ENCODE measurements at regions not wholly inside any gene's neighbourhood (a gene's known extent, or its start where the extent isn't known, plus 50 kb on each side); places are given as distances from the start of the nearest gene placed in this dataset.

DNA sequence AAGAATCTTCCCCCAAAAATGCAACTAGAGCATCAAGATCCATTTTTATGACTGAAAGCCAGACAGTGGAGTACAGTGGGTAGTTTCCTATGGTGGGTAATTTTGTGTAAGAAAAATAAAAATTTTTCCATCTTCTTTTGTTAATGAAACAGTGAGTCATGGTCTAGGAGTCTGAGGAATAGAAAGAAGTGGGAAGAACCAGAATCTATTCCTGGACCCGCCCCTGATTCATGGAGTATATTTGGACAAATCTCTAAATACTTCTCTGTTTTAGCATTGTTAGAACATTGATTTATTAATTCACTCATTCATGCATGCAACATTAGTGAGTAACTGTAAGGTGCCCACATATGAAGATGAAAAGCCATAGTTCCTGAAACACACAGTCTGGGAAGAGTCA, 304.5 kb upstream of the GPR149 start:
- intact Hi-C loops (cut with DNase I) = no loop called here
- ATAC-seq (no peak), DNase-seq (no peak)

DNA sequence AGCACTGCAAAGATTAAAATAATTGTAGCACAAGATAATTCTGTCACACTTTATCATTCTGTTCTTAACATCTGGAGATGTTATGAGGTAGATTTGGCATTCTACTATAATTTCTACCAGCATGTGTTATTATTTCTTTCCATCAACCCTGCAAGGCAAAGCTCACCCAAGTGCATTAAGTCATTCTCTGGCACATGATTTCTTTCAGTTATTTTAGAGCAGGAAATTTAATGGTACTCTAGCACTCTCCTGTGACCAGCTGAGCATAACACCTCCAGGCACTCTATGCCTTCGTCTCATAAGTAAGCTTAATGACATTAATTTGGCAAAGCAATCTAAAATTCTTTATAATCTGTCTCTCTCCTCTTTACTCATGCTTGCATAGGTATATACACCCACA, 300.2 kb upstream of the GPR149 start:
- DNase-seq (no peak), ATAC-seq (no peak)
- intact Hi-C loops (cut with DNase I) = no loop called here

DNA sequence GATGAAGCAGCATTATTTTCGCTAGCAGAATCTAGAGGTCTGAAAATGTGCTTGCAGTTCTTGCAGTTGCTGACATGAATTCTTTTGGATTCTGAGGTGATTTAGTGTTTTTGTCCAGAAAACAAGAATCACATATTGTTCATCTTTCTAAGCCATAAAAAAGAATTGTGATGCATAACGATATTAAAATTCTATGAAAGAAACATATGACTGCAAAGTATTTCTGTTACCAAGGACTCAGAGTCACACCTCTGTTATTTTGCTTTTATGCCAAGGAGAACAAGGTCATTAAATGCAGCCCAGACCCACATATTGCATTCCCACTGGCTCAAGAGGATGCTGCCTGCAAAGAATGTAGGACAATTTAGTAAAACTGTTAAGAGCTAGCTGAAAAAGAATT, 299.8 kb upstream of the GPR149 start:
- no peak for DNase-seq

DNA sequence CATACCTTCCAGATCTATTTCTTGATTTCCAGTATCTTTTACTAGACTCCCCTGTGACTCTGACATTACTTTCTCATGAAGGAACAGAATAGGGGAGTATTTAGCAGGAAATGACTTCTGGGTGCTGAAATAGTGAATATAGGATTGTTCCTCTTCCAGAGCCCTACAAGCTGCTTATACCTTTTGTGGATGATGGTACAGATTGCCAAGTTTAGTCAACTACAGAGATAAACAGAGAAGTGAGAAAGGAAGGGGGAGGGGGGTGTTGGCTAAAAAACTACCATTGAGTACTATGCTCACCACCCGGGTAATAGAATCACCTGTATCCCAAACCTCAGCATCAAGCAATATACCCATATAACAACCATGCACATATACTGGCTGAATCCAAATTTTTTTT, 298.3 kb upstream of the GPR149 start:
- intact Hi-C loops (cut with DNase I) = no loop called here
- no peak for DNase-seq
- no peak for ATAC-seq

More for the DNA sequence above, 299.8 kb upstream of the GPR149 start:
- intact Hi-C loops (cut with DNase I) = no loop called here
- no peak for ATAC-seq

DNA sequence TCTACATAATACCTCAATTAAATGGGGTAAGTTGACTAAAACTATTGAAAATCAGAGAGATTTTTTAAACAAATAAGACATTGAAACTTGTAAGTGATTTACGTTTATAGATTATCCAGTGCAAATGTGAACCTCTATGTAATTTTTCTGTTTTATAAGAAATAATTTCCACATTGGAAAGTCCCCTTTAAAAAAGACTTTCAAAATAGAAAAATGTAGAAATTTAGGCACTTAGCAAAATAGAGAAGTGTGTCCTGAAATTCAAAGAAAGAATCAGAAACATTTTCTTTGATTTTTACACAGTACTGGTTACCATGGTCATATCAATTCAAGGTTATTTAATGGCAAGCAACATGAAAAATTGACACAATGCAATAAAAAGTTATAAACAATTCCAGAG, 290.9 kb upstream of the GPR149 start:
- ATAC-seq = no peak
- DNase-seq = no peak
- intact Hi-C loops (cut with DNase I) = no loop called here

DNA sequence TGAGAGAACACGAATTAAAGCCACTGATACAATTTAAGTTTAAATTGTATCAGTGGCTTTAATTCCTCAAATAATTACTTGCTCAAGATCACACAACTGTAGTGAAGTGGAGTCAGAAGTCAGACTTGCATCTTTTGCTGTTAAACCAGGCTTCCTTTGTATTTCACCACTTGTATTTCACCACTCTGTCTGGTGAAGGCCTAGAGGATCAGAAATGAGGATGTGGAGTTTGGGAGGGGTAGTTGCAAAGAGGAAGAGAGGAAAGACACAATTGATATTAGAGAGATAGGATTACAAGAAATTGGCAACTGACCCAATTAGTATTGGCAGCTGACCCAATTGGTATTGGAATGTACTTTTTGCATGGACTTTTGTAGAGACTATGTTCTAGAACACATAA, 288.1 kb upstream of the GPR149 start:
- intact Hi-C loops (cut with DNase I) = no loop called here
- ATAC-seq (no peak), DNase-seq (no peak)

DNA sequence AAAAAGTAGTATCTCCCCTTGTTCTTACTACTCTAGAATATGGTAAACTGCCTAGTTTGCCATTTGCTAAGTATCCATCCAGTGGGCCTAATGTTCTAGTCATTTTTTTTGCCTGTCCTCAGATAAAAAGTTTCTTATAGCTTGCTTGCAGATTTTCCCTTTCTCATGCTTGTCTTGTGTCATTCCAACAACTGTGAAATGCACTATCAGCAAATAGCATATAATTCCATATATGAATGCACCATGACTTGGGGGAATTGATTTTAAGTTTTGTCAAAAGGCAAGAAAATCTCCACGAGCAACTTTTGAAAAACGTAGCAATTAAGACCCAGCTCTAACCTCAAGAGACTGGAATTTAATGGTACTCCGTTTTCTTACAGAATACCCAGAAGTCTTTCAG, 286.2 kb upstream of the GPR149 start:
- DNase-seq = no peak

DNA sequence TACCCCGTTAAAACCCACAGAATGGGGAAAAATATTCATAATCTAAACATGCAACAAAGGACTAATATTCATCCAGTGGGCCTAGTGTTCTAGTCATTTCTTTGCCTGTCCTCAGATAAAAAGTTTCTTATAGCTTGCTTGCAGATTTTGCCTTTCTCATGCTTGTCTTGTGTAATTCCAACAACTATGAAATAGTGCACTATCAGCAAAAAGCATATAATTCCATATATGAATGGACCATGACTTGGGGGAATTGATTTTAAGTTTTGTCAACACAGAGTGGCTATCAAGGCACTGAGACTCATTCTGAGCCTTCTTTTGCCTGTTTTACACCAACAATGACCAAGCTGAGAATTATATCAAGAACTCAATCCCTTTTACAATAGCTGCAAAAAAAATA, 278.6 kb upstream of the GPR149 start:
- intact Hi-C loops (cut with DNase I) = no loop called here
- ATAC-seq = no peak
- DNase-seq = no peak

More for the DNA sequence above, 286.2 kb upstream of the GPR149 start:
- ATAC-seq = no peak
- intact Hi-C loops (cut with DNase I) = no loop called here

DNA sequence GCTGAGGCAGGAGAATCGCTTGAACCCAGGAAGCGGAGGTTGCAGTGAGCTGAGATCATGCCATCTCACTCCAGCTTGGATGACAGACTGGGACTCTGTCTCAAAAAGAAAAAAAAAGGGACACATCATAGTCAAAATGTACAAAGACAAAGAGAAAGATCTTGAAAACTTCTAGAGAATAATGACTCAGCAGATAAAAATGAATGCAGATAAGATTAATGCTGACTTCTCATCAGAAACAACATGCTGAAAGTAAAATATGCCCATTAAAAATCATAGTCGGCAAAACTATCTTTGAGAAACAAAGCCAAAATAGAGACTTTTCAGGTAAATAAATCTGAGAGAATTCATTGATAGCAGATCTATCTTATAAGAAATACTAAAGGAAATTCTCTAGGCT, 271.1 kb upstream of the GPR149 start:
- intact Hi-C loops (cut with DNase I) = no loop called here
- no peak for DNase-seq

DNA sequence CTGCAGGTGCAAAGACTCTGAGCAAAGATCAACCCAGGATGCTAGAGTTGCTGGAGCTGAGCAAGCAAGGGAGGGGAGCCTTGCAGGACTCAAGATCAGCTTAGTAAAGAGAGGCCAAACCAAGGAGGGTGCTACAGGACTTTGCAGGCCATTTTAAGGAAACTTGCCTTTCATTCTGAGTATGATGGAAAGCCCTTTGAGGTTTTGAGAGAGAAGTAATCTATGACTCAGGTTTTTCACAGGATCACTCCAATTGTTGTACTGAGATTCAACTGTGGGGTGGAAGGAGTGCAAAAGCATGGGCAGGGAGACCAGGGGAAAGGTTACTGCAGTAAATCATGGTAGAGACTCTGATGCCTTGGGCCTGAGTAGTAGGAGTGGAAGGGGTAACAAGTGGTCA, 260.4 kb upstream of the GPR149 start:
- intact Hi-C loops (cut with DNase I) = no loop called here
- DNase-seq (no peak), ATAC-seq (no peak)

More for the DNA sequence above, 271.1 kb upstream of the GPR149 start:
- ATAC-seq = no peak

DNA sequence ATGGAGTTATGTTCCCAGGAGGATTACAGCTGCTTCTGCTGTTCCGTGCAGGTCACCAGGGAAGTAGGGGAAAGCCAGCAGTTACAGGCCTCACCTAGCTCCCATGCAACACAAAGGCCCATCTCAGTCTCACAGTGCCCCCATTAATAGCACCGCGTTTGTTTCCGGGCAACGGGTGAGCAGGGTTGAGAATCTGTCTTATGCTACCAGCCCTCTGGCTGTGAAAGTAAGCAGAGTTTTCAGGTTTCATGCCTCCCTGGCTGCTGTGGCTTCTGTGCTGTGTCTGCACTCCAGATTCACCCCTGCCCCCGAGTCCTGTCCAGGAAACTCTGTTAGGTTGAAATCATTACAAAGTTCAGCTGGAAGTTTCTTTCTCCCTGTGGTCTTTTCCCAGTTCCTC, 254.4 kb upstream of the GPR149 start:
- intact Hi-C loops (cut with DNase I) = no loop called here
- no peak for DNase-seq
- ATAC-seq = peak in 1 of 2 donors; percentile 59

DNA sequence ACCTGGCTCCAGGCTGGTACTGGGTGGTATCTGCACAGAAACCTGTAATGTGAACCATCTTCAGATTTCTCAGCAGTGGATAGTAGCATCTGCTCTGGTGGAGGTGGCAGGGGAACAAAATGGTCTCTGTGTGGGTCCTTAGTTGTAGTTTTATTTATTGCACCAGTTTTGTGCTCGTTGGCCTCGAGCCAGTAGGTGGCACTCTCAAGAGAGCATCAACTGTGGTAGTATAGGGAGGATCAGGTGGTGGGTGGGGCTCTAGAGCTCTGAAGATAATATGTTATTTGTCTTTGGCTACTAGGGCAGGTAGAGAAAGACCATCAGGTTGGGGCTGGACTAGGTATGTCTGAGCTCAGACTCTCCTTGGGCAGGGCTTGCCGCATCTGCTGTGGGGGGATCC, 254.0 kb upstream of the GPR149 start:
- ATAC-seq = no peak
- intact Hi-C loops (cut with DNase I) = no loop called here
- DNase-seq = no peak

DNA sequence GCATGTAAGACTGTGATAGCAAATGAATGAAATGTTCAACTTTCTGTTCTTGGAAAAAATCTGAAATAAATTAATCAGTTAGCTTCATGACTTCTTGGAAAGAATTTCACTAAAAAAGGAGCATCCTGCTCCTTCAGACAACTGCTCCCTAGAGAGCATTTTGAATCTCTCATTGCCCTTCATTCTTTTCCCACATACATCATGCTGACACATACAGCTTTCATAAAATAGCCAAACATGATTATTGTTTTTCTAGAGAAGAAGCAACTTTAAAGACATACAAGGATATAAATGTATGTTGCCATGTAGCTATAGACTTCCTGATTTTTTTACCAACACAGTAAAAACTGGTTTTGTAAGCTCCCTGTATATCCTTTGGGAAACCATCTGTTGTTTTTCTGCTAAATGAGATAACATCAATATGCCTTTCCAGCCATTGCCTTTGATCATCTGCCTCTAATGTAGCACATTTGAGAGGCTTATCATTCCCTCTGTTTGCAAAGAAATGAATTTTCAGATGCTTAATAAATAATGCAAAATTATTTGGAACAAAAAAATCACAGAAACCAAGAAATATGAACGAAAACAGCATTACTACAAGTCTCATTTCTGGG, 248.2 kb upstream of the GPR149 start:
- ATAC-seq (no peak), DNase-seq (no peak)
- intact Hi-C loops (cut with DNase I) = no loop called here

DNA sequence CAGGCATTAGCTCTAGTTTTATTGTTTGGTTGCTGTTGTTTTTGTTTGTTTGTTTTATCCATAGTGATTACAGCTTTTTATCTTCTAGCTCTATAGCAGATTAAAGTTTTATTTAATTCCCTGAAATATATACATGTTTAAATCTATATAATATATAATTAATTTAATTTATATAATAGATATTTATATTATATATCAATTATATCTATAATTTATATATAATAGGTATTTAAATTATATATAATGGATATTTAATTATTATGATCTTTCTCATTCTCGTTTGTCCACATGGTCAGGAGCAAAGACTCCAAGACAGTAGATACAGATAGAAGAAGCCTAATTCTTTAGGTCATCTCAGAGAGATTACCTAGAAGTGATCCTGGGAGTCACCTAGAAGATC, 238.8 kb upstream of the GPR149 start:
- ATAC-seq (no peak), DNase-seq (no peak)
- intact Hi-C loops (cut with DNase I) = no loop called here

DNA sequence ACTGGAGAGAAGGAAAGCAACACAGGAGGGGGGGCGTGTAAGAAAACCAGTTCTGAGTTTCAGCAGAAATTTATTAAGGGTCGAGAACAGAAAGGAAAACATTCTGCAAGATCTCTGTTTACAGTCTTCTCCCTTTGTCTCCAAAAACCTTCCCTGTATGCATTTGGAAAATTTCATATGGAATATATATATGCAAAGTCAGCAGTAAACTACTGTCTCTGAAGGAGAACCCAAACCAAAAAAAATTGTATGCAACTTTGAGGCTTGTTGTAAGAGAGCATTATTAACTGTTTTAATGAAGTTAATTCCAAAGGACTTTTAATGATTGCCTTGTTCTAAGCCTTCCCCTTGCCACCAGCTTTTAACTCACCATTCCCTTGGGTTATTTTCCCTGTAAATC, 238.2 kb upstream of the GPR149 start:
- DNase-seq (no peak), ATAC-seq (no peak)
- intact Hi-C loops (cut with DNase I) = no loop called here

DNA sequence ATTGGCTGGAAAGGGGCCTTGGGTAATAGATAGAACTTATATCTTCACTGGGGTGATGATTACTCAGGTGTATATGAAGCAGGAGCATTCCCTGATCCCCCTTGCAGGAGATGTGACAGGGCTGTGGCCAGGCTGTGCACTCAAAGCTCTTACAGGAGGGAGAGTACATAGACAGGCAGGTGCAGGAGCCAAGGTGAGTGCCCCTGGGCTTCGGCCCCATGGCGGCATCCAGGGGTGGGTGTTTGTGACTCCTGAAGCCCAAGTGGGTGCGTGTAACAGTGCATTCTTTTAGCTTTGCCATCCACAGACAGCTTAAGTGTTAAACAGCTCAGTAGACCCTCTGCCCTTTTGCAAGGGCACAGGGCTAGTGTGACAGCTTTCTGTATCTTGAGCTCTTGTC, 236.6 kb upstream of the GPR149 start:
- no peak for ATAC-seq
- DNase-seq = no peak
- intact Hi-C loops (cut with DNase I) = no loop called here

DNA sequence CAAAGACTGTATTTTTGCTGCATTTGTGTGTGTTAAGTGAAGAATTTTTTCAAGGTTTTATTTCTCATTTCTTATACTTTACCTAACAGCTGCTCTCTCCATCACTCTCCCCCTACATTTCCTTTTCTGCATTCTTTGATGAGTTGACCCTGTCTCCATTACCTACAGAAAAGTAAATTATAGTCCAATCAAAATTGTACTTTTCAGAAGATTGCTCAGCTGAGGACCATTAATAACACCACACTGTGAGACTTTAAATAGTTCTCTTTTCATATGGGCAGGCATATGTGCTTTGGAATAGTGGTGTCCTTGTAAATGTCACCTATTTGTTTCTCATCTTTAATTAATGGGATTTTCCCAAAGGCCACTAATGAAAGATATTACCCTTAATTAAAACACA, 234.7 kb upstream of the GPR149 start:
- DNase-seq (no peak), ATAC-seq (no peak)
- intact Hi-C loops (cut with DNase I) = no loop called here

DNA sequence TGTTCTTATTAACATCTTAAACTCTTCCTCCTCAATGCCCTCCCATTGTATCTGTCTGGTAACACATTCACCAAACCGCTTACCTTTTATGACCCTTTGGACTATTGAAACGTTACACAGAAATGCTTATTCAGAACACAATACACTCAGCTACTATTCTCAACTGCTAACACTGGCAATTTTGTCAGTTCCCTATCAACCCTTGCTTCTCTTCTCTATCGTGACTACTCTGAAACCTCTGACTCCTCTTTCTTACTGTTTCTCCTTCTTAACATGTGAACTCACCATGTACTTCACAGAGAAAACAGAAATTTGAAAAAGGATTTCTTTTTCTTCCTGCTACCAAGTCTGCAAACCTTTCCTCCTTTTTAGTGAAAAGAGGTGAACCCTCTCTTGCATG, 232.9 kb upstream of the GPR149 start:
- intact Hi-C loops (cut with DNase I) = no loop called here
- DNase-seq = no peak
- ATAC-seq = no peak

DNA sequence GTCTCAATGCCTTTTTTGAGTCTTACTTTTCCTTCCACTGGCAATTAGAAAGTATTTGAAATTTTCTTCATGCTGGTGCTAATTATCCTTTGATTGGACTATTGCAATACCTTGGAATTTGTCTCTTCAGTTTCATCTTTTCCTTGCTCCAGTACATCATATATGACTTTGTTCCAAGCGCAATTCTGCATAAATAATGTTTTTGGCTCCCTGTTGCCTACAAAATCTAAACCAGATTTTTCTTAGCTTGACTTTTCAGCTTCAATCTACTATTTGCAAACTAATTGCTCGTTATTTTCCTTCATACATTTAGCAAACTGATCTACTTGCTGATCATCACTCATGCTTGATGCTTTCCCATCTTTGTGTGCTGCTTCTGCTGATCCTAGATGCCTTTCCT, 230.8 kb upstream of the GPR149 start:
- ATAC-seq = no peak
- intact Hi-C loops (cut with DNase I) = no loop called here
- DNase-seq = no peak

DNA sequence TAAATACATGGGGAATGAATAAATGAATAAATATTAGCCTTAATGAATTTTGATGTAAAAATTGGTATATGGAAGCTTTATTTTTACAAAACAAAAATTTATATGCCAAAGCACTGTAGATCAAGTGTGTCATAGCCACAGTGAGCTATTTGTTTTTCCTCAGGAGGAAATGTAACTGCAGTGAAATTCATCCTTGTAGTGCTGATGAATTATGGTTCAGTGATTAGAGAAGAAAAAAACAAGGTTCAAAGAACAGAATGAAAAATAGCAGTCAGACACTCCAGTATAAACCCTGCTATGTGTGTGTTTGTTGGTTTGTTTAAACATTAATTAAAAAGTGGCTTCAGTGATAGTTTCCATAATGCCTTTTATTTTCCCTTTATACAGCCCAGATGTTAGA, 228.0 kb upstream of the GPR149 start:
- intact Hi-C loops (cut with DNase I) = no loop called here
- DNase-seq (no peak), ATAC-seq (no peak)

DNA sequence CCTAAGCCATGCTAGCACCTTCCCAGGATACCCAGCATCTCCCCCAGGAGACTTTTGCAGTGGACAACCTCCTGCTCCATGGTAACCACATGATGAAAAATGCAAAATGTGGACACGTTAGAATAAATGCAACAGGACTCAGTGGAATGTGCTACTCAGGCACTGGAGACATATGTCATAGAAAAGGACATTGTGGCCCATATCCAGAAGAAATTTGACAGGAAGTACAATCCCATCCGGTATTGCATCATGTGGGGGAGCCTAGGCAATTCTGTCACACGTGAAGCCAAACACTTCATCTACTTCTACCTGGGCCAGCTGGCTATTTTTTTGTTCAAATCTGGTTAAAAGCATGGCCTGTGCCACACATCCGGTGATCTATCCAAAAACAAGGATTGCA, 227.2 kb upstream of the GPR149 start:
- DNase-seq (no peak), ATAC-seq (no peak)
- intact Hi-C loops (cut with DNase I) = no loop called here

DNA sequence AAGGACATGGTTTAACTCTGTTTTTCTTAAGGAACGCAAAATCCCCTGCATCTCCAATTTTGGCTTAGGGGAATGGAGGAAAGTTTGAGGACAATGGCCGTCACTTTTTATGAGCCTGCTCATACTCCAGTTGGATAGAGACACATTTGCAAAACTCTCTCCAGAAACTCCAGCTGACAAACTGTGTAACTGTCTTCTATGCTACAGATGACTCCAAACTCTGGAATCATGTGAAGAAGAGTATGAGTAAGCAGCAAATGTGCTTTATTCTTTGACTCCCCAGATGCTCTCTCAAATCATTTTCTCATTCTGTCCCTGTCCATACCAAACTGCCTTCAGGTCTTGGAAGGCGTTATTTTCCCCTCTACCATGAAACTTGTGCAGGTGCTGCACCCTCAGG, 226.5 kb upstream of the GPR149 start:
- intact Hi-C loops (cut with DNase I) = no loop called here
- DNase-seq (no peak), ATAC-seq (no peak)
